SK-N-SH (cell line): ENCODE measurements at regions not wholly inside any gene's neighbourhood (a gene's known extent, or its start where the extent isn't known, plus 50 kb on each side); places are given as distances from the start of the nearest gene placed in this dataset.

Experiments used
- CTCF ChIA-PET: fragments of 300-600, 350-600 bp; formaldehyde crosslinking; extraction: SDS; loops from one replicate; lab custom pipeline; 2021; lab: Yijun Ruan, JAX
- POLR2A ChIA-PET: fragments of 350-600 bp; sonication (Branson Sonifier 250); formaldehyde crosslinking; extraction: SDS; loops from one replicate; lab custom pipeline; 2020; ENCODE audit warnings: antibody characterized with exemption, inconsistent platforms; lab: Yijun Ruan, JAX
- DNase-seq: peaks from one replicate; pipeline ENCODE4 v3.0.0; 2012
- H2AFZ ChIP-seq: fragments of 200-600 bp; sonication (generic); 2 replicates; pipeline ENCODE4 v1.8.1; 2016; ENCODE audit warnings: antibody characterized with exemption, mild to moderate bottlenecking, low read depth
- H3F3A ChIP-seq: fragments of 200-600 bp; sonication (generic); replicated peaks from 2 replicates; pipeline ENCODE3; 2016; ENCODE audit warnings: antibody characterized with exemption, mild to moderate bottlenecking; ENCODE audit not compliant: insufficient read depth
- H3K27ac ChIP-seq, 2 experiments: fragments of 200-500 bp in 1 of 2; fragments of 200-600 bp in 1 of 2; sonication (Bioruptor generic) in 1 of 2; sonication (generic), shearing (Covaris generic) in 1 of 2; 2 replicates each; pipeline versions ENCODE4 v1.5.1 to v1.6.1; 2014 to 2016; ENCODE audit warnings: low read depth in 2 of 2, inconsistent platforms in 1 of 2, low read length in 1 of 2, mild to moderate bottlenecking in 1 of 2, mixed read lengths in 1 of 2
- H3K27me3 ChIP-seq: fragments of 200-600 bp; sonication (generic), shearing (Covaris generic); 2 replicates; pipeline ENCODE4 v1.6.1; 2016; ENCODE audit warnings: mixed run types; ENCODE audit not compliant: insufficient read depth
- H3K36me3 ChIP-seq, 2 experiments: fragments of 200-500 bp in 1 of 2; fragments of 200-600 bp in 1 of 2; sonication (Bioruptor generic) in 1 of 2; sonication (generic) in 1 of 2; replicated peaks in 1 of 2; 2 replicates each; pipeline versions ENCODE3 to v1.5.1; 2014 to 2016; ENCODE audit warnings: low read length in 1 of 2, mild to moderate bottlenecking in 1 of 2; ENCODE audit not compliant: insufficient read depth in 2 of 2, control insufficient read depth in 1 of 2
- H3K4me1 ChIP-seq, 2 experiments: fragments of 200-500 bp in 1 of 2; fragments of 200-600 bp in 1 of 2; sonication (Bioruptor generic) in 1 of 2; sonication (generic), shearing (Covaris generic) in 1 of 2; 2 replicates each; pipeline versions ENCODE4 v1.5.1 to v1.6.1; 2014 to 2016; ENCODE audit warnings: low read depth in 1 of 2, low read length in 1 of 2, mixed run types in 1 of 2; ENCODE audit not compliant: insufficient read depth in 2 of 2, control insufficient read depth in 1 of 2
- H3K4me2 ChIP-seq: fragments of 200-600 bp; sonication (generic), shearing (Covaris generic); 2 replicates; pipeline ENCODE4 v1.6.1; 2017; ENCODE audit warnings: mixed run types
- H3K4me3 ChIP-seq, 2 experiments: fragments of 200-500 bp in 1 of 2; fragments of 200-600 bp in 1 of 2; sonication (Bioruptor generic) in 1 of 2; sonication (generic), shearing (Covaris generic) in 1 of 2; 2 replicates each; pipeline versions ENCODE4 v1.5.1 to v1.8.1; 2014 to 2016; ENCODE audit warnings: low read depth in 2 of 2, inconsistent platforms in 1 of 2, low read length in 1 of 2, mild to moderate bottlenecking in 1 of 2, mixed read lengths in 1 of 2, moderate library complexity in 1 of 2
- H3K79me2 ChIP-seq: fragments of 200-600 bp; sonication (generic); 2 replicates; pipeline ENCODE4 v1.8.1; 2017; ENCODE audit warnings: mild to moderate bottlenecking; ENCODE audit not compliant: insufficient read depth
- H3K9ac ChIP-seq: fragments of 200-600 bp; sonication (generic); 2 replicates; pipeline ENCODE4 v1.6.1; 2017; ENCODE audit warnings: mixed run types
- H3K9me2 ChIP-seq: fragments of 200-600 bp; sonication (generic); 2 replicates; pipeline ENCODE4 v1.6.1; 2017; ENCODE audit warnings: mixed run types
- H3K9me3 ChIP-seq: fragments of 200-600 bp; sonication (generic); 2 replicates; pipeline ENCODE4 v1.6.1; 2017; ENCODE audit warnings: mixed run types, mild to moderate bottlenecking, moderate library complexity
- H4K20me1 ChIP-seq: fragments of 200-600 bp; sonication (generic); 2 replicates; pipeline ENCODE4 v1.6.1; 2017; ENCODE audit warnings: mild to moderate bottlenecking, mixed run types; ENCODE audit not compliant: insufficient read depth
- CHD2 ChIP-seq: fragments of 150-350 bp; IDR thresholded peaks from 2 replicates; pipeline ENCODE4 v1.6.1; 2018; ENCODE audit warnings: low read length; ENCODE audit not compliant: partially characterized antibody
- EZH2phosphoT487 ChIP-seq: fragments of 200-600 bp; sonication (generic); IDR thresholded peaks from 2 replicates; pipeline ENCODE4 v1.6.1; 2017; ENCODE audit warnings: low read depth, mixed run types, mild to moderate bottlenecking, antibody characterized with exemption, moderate library complexity, borderline replicate concordance
- FOXM1 ChIP-seq: IDR thresholded peaks from 2 replicates; pipeline ENCODE4 v1.4.0; 2012; ENCODE audit warnings: low read depth, mild to moderate bottlenecking
- GATA2 ChIP-seq: sonication (generic); formaldehyde crosslinking; IDR thresholded peaks from 2 replicates; pipeline ENCODE4 v1.5.0; 2020; ENCODE audit warnings: mild to moderate bottlenecking, missing genetic modification reagents
- IRF3 ChIP-seq: fragments of 150-350 bp; IDR thresholded peaks from 2 replicates; pipeline ENCODE4 v1.6.1; 2016; ENCODE audit warnings: mild to moderate bottlenecking, low read depth, low read length
- NFIC ChIP-seq: IDR thresholded peaks from 2 replicates; pipeline ENCODE4 v1.4.0; 2012; ENCODE audit warnings: borderline replicate concordance
- REST ChIP-seq: IDR thresholded peaks from 2 replicates; pipeline ENCODE4 v1.6.1; 2012; ENCODE audit warnings: mild to moderate bottlenecking, low read depth, low read length, moderate library complexity
- SIN3A ChIP-seq: IDR thresholded peaks from 2 replicates; pipeline ENCODE4 v1.6.1; 2012; ENCODE audit warnings: low read depth, mild to moderate bottlenecking, low read length, moderate library complexity, borderline replicate concordance
- SMC3 ChIP-seq: IDR thresholded peaks from 2 replicates; pipeline ENCODE4 v1.6.1; 2012; ENCODE audit warnings: low read depth, low read length, improper control_type of control experiment
- USF2 ChIP-seq: fragments of 150-350 bp; IDR thresholded peaks from 2 replicates; pipeline ENCODE4 v1.6.1; 2017; ENCODE audit warnings: antibody characterized with exemption, low read length, low read depth, borderline replicate concordance
- ZBTB33 ChIP-seq: IDR thresholded peaks from 2 replicates; pipeline ENCODE4 v1.4.0; 2012; ENCODE audit warnings: low read depth, borderline replicate concordance
- WGBS: methylation state at CpG from one replicate; pipeline ENCODE4 v1.1.6; 2017; ENCODE audit warnings: low lambda C conversion rate; 5-methylcytosine and 5-hydroxymethylcytosine counted together

GRCh38 chr2:117299451-117299850, 515.0 kb upstream of the DDX18 start:
- Histone ChIP-seq H4K20me1 (no peaks in the 10 kb centered on the region), H3K9me3 (no peaks in the 10 kb centered on the region; the same call in 1 of the 2 replicates), H3K27me3 (no peaks in the 10 kb centered on the region), H3K4me3 (no peak overlapping the region), H3F3A (no peaks in the 10 kb centered on the region), H3K79me2 (no peaks in the 10 kb centered on the region), H3K4me2 (no peak overlapping the region), H3K36me3 (peaks cover 0 to 4% of the 10 kb centered on the region in 2 experiments), H3K9me2 (no peaks in the 10 kb centered on the region), H2AFZ (no peak overlapping the region), H3K9ac (no peak overlapping the region), H3K27ac (no peak overlapping the region), H3K4me1 (no peaks in the 10 kb centered on the region)
- TF ChIP-seq REST (no peak), SMC3 (no peak), SIN3A (no peak)
- ChIA-PET CTCF (interaction anchor here (1.1 kb wide), 1 partner anchor 18 kb away, joined by 5 read pairs; no protein-coding TSS in a partner anchor), POLR2A (no interaction called here)
- WGBS = 13% methylated on average over 2 of the region's 2 CpGs
- no peak for DNase-seq

- no peaks in the 10 kb centered on the region for H3K79me2 ChIP-seq
- no peaks in the 10 kb centered on the region; a peak in 2 of 4 replicates for H3K4me1 ChIP-seq
- no peak for DNase-seq
- H2AFZ ChIP-seq = no peak overlapping the region
- 26% methylated on average over 7 of the region's 7 CpGs for WGBS
- H4K20me1 ChIP-seq = no peaks in the 10 kb centered on the region
- no peak overlapping the region for H3K9ac ChIP-seq
- no peak overlapping the region for H3K4me2 ChIP-seq
- POLR2A ChIA-PET = no interaction called here
- H3K9me2 ChIP-seq = 0 out of 2 replicates have a peak, but pooled peaks cover 3% of the 10 kb centered on the region
- CTCF ChIA-PET = interaction anchor here (0.7 to 1.1 kb wide), 2 partner anchors 126 to 406 kb away, joined by 3 read pairs; no protein-coding TSS in a partner anchor
- no peak overlapping the region for H3K4me3 ChIP-seq
- TF ChIP-seq CHD2 = no peak
- H3K27ac ChIP-seq = no peak overlapping the region
- peaks cover 8% of the 10 kb centered on the region for H3K9me3 ChIP-seq
- no peaks in the 10 kb centered on the region for H3K36me3 ChIP-seq
- no peaks in the 10 kb centered on the region for H3F3A ChIP-seq
- no peaks in the 10 kb centered on the region for H3K27me3 ChIP-seq
Observed at GRCh38 chr2:117308861-117309770, 505.4 kb upstream of the DDX18 start.

GRCh38 chr2:117321816-117322215, 492.7 kb upstream of the DDX18 start:
- 18% methylated on average over 2 of the region's 2 CpGs for WGBS
- peaks cover 3% of the 10 kb centered on the region; the same call in 1 of the 2 replicates for H3K9me3 ChIP-seq
- CTCF ChIA-PET = interaction anchor here (1.0 to 1.3 kb wide), 2 partner anchors 28 to 311 kb away, joined by 3 read pairs; no protein-coding TSS in a partner anchor
- no peak for TF ChIP-seq FOXM1
- TF ChIP-seq GATA2 (CRISPR knock-in tag) = no peak
- no peak for TF ChIP-seq IRF3
- no peak for TF ChIP-seq USF2
- no peak for TF ChIP-seq NFIC
- no peak for TF ChIP-seq EZH2phosphoT487
- no peak for TF ChIP-seq ZBTB33

More at GRCh38 chr2:117321816-117322215, 492.7 kb upstream of the DDX18 start:
- DNase-seq = no peak
- Histone ChIP-seq H3K9ac (no peak overlapping the region), H3K27ac (no peak overlapping the region), H3K4me3 (no peak overlapping the region), H3K9me2 (0 out of 2 replicates have a peak, but pooled peaks cover 3% of the 10 kb centered on the region), H3K4me1 (no peaks in the 10 kb centered on the region; a peak in 2 of 4 replicates), H3K79me2 (no peaks in the 10 kb centered on the region), H3K4me2 (no peak overlapping the region), H2AFZ (no peak overlapping the region), H4K20me1 (no peaks in the 10 kb centered on the region), H3F3A (no peaks in the 10 kb centered on the region), H3K27me3 (no peaks in the 10 kb centered on the region), H3K36me3 (no peaks in the 10 kb centered on the region)
- POLR2A ChIA-PET = no interaction called here
